NCI-H1436 treated with DMSO at 0.1 percent for 48 hours (cell line): ENCODE measurements at regions not wholly inside any gene's neighbourhood (a gene's known extent, or its start where the extent isn't known, plus 50 kb on each side); places are given as distances from the start of the nearest gene placed in this dataset.

Source experiments
- DNase-seq: peaks from one replicate; lab custom pipeline; 2025; lab: John Stamatoyannopoulos, UW

DNA sequence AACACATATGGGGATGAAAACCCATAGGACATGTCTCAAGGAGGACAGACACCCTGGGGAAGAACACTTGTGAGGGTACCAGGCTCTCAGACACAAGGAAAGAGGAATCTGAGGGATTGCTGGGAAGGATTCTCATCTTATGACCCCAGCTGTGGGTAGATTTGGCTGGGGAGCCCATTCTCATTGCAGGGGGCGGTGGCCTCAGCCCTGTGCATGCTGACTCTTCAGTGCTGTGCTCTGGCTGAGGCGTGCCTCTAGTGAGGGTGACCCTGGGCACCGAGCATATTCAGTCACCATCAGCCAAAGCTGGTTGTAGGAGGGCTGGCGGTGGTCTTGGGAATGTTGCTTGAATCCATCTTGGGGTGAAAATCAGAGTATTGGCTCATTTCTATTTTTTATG, 140.7 kb downstream of the TM9SF2 start:
- DNase-seq: no peak

GRCh38 chr13:99640260-99640659, 139.0 kb downstream of the TM9SF2 start:
- DNase-seq: no peak

- no peak for DNase-seq
These were observed 137.9 kb downstream of the TM9SF2 start for GRCh38 chr13:99639126-99639525.

DNA sequence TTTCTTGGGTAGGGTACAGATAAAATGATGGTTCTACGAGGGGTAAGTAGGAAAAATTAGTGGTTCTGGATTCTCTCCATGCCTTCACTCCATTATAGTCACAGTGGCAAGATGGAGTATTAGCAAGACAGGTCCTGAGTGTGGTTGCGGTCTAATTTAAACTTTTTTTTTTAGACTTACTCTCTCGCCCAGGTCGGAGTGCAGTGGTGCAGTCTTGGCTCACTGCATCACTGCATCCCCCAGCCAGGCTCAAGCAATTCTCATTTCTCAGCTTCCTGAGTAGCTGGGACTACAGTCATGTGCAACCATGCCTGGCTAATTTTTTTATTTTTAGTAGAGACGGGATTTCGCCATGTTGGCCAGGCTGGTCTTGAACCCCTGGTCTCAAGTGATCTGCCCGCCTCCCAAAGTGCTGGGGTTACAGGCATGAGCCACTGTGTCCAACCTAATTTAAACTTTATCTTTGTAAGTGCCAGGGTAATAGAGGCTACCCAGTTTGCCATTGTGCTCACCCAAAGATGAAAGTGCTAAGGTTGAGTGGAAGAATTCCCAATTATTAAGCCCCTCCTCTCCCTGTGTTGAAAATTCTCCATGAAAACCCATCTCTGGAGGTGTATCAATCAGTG, 135.6 kb downstream of the TM9SF2 start:
- no peak for DNase-seq

DNA sequence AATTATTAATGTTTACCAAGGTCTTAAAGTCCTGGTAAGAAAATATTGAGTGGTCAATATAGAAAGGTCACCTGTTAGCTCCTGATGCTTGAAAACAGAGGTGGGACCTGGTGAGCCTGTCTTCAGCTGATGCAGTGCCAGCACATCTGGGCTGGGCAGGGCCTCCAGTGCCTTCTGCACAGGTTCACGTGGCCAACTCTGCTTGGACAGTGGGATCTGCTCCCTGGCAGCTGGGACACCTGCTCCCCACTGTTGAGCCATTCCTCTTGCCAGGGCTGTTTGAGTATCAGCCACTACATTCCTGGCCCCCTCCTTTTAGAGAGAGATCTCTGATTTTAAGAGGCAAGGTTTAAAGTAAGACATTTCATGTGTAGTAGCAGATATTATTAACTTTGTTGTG, 135.0 kb downstream of the TM9SF2 start:
- no peak for DNase-seq

DNA sequence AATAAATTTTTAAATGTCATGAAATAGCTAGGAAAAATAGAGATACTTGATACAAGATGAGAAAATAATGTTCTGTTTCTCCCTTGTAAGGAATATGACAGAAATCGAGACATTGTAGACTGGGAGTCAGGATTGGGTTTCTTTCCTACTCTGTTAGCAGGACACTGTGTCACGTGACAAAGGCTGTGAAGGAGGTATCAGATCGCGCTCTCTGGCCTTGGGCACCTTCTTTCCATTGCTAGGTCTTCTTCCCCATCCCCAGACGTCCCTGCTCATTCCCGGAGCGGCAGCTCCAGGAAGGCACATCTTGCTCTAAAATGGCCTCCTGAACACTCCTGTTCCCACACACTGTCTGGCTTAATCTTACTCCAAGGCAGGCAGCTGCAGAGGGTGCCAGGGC, 133.4 kb downstream of the TM9SF2 start:
- DNase-seq: no peak

DNA sequence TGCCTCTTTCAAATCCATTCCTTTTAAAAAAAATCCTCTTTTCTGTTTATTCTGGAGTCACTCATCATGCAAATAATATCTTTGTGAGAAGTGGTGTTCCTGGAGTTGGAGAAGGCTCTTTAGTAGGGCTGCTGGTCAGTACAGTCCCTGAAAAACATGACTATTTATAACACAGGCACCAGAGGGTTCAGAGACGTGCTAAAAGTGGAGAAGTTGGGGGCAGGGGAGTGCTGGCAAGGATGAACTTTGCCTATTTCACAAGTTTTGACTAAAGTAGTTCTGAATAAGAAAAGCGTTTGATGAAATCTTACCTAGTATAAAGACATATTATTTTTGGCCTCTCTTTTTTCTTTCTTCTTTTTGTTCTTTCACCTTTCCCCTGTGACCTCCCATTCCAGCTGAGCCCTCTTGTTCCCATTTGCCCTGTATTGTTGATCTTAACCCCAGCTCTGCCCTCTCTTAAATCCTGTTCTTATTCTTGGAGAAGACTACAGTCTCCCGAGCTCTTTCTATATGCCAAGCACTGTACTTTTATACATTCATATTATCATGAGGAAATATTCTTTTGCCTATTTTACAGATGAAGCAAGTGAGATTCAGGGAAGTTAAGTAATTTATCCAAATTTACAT, 129.1 kb downstream of the TM9SF2 start:
- DNase-seq: no peak

- no peak for DNase-seq
These were observed 128.4 kb downstream of the TM9SF2 start for GRCh38 chr13:99629641-99630040.

- no peak for DNase-seq
These were observed 127.2 kb downstream of the TM9SF2 start for GRCh38 chr13:99628442-99628841.

GRCh38 chr13:99626461-99627082, 125.3 kb downstream of the TM9SF2 start:
- no peak for DNase-seq

DNA sequence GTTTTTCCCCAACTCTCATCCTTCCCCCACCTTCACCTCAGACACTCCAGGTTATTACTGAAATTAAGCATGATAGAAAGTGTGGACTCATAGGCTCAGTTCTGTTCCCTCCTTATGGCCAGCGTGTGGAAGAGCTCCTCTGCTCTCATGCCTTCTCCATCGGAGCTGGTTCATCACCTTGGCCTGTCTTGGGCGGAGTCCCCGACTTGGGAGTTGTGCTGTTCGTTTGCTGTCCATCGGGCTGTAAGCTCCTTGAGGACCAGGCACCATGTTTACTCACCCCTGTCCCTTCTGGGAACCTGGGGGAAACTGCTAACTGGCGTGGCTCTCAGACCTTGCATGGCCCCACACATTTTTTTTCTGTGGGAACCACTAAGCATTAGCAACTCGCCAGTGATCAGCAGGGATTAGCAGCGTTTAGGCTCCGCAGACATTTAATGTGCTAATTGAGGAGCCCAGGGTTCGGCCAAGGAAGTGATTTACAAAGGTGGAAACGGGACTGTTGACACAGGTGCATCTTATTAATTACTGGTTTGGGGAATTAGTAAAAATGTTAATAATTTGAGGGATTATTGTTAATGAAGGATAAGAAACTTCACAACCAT, 123.8 kb downstream of the TM9SF2 start:
- no peak for DNase-seq

DNA sequence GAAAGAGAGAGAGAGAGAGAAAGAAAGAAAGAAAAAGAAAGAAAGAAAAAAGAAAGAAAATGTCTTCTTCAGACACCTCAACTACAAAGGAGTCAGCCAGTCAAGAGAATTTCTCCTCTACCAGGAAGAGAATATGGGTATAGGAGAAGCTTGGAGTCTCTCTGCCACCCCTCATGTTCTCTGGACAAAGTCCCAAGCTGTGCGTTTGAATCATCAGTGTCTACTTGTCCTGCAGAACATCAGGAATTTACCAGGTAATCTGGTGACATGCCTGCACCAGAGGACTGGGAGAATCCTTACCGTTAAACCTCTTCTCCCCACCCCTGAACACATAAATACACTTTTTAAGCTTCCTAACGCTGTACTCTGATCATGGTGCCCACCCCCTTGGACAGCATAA, 119.5 kb downstream of the TM9SF2 start:
- DNase-seq: no peak

DNA sequence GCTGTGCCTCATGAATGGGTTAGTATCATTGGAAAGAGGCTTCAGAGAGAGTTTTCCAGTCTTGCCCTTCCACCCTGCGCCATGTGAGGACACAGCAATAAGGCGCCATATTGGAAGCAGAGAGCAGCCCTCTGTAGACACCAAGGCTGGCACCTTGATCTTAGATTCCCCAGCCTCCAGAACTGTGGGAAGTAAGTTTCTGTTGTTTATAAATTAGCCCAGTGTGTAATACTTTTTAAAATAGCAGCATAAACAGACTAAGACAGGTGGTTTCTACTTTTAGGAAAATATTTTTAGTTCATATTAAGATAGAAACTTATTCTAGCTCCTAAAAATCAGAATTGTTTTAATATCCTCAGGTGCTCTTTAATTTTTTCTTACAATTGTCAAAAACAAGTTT, 117.9 kb downstream of the TM9SF2 start:
- DNase-seq: no peak

GRCh38 chr13:99617474-99618255, 116.4 kb downstream of the TM9SF2 start:
- no peak for DNase-seq

DNA sequence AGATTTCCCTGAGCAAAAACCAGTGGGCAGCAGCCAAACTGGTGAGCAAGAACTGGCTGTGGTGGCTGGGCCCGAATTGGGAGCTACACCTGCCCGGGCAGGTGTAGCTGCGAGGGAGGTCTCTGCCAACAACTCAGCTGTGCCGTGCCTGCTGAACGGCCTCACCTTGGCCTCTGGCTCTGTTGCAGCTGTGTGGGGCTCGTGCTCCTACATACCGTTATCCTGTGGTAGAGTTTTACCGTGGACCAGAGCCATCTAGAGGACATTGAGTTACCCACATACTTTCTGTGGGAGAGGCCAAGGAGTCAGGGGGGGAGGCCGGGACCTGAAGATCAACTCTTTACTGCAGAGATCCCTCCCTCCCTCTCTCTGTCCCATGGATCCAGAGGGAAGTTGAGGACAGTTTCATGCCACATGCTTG, 113.2 kb downstream of the TM9SF2 start:
- DNase-seq: no peak
